A673 (cell line): ENCODE measurements at regions not wholly inside any gene's neighbourhood (a gene's known extent, or its start where the extent isn't known, plus 50 kb on each side); places are given as distances from the start of the nearest gene placed in this dataset.

Experiments
- BruUV-seq: library from RNA; stranded (reverse); fragments of 400-500 nt; replicated peaks from 2 replicates; lab custom pipeline; 2021; lab: Mats Ljungman, UMichigan
- CTCF ChIA-PET: fragments of 300-600 bp; sonication (Branson Sonifier 250); formaldehyde crosslinking; loops from one replicate; lab custom pipeline; 2022; ENCODE audit warnings: antibody characterized with exemption; lab: Charles Lee
- POLR2A ChIA-PET: fragments of 300-600 bp; sonication (Branson Sonifier 250); formaldehyde crosslinking; loops from one replicate; lab custom pipeline; 2022; ENCODE audit warnings: antibody characterized with exemption; ENCODE audit not compliant: low non-redundant PET; lab: Charles Lee
- DNase-seq: peaks from one replicate; pipeline ENCODE4 v3.0.0-alpha.2; 2015; ENCODE audit warnings: low spot score
- H3K27ac ChIP-seq: fragments of 200-600 bp; sonication (generic); 2 replicates; pipeline ENCODE4 v1.5.1; 2016; ENCODE audit warnings: mixed run types, low read depth, mild to moderate bottlenecking, mixed read lengths, antibody characterized with exemption, low read length; ENCODE audit not compliant: poor library complexity, severe bottlenecking
- H3K27me3 ChIP-seq: fragments of 200-600 bp; sonication (generic); replicated peaks from 2 replicates; pipeline ENCODE4 v1.6.1; 2017; ENCODE audit warnings: mixed run types, low read depth, mild to moderate bottlenecking, mixed read lengths, antibody characterized with exemption, low read length; ENCODE audit not compliant: insufficient read depth, poor library complexity
- H3K36me3 ChIP-seq: fragments of 200-600 bp; sonication (generic); 2 replicates; pipeline ENCODE4 v1.6.1; 2016; ENCODE audit warnings: mixed run types, mild to moderate bottlenecking, mixed read lengths, antibody characterized with exemption, low read length; ENCODE audit not compliant: insufficient read depth, poor library complexity, severe bottlenecking
- H3K4me1 ChIP-seq: fragments of 200-600 bp; sonication (generic); 2 replicates; pipeline ENCODE4 v1.6.1; 2017; ENCODE audit warnings: mixed run types, mild to moderate bottlenecking, mixed read lengths, antibody characterized with exemption, low read length; ENCODE audit not compliant: insufficient read depth, poor library complexity, severe bottlenecking
- H3K4me3 ChIP-seq: fragments of 200-600 bp; sonication (generic); 2 replicates; pipeline ENCODE4 v1.5.1; 2016; ENCODE audit warnings: low read depth, mixed run types, mild to moderate bottlenecking, mixed read lengths, low read length; ENCODE audit not compliant: poor library complexity, severe bottlenecking
- H3K9me3 ChIP-seq: fragments of 200-600 bp; sonication (generic); 2 replicates; pipeline ENCODE4 v1.6.1; 2016; ENCODE audit warnings: mixed run types, low read depth, mild to moderate bottlenecking, mixed read lengths, antibody characterized with exemption, low read length; ENCODE audit not compliant: poor library complexity, severe bottlenecking
- CTCF ChIP-seq: fragments of 300-800, 200-600 bp; sonication (generic); conservative IDR thresholded peaks from 2 replicates; pipeline ENCODE4 v1.5.1; 2017; ENCODE audit warnings: low read depth, mild to moderate bottlenecking, antibody characterized with exemption, low read length, moderate library complexity, mixed read lengths
- EZH2 ChIP-seq: fragments of 200-600 bp; sonication (generic); IDR thresholded peaks from 2 replicates; pipeline ENCODE4 v1.6.1; 2017; ENCODE audit warnings: borderline replicate concordance, low read depth, mild to moderate bottlenecking, mixed read lengths, antibody characterized with exemption, low read length; ENCODE audit not compliant: poor library complexity, severe bottlenecking
- intact Hi-C: fragments of 100-400 bp; cut with micrococcal nuclease; formaldehyde crosslinking; loops from one replicate; pipeline ENCODE4 v1.10.0; 2022; ENCODE audit not compliant: unreplicated experiment

- intact Hi-C loops: no loop called here
- DNase-seq: no peak
- no TSS peak for BruUV-seq
- no peaks in the 10 kb centered on the region for H3K9me3 ChIP-seq
- no peaks in the 10 kb centered on the region for H3K4me1 ChIP-seq
- H3K27me3 ChIP-seq: peaks cover 19% of the 10 kb centered on the region
- ChIA-PET POLR2A (no interaction called here), CTCF (interaction anchor here (0.6 kb wide), 1 partner anchor 20 kb away, joined by 5 read pairs; no protein-coding TSS in a partner anchor)
- no peak overlapping the region for H3K27ac ChIP-seq
- H3K4me3 ChIP-seq: no peak overlapping the region
- H3K36me3 ChIP-seq: no peaks in the 10 kb centered on the region
- TF ChIP-seq CTCF (no peak), EZH2 (no peak)
Observed at GRCh38 chr2:238638982-238639628, 208.8 kb upstream of the TWIST2 start.

- no TSS peak for BruUV-seq
- no peak for TF ChIP-seq EZH2
- TF ChIP-seq CTCF: no peak
- Histone ChIP-seq H3K4me1 (no peaks in the 10 kb centered on the region), H3K9me3 (no peaks in the 10 kb centered on the region), H3K27ac (no peak overlapping the region), H3K27me3 (peaks cover 19% of the 10 kb centered on the region), H3K4me3 (no peak overlapping the region), H3K36me3 (no peaks in the 10 kb centered on the region)
- intact Hi-C loops: no loop called here
- no peak for DNase-seq
- POLR2A ChIA-PET: no interaction called here
- CTCF ChIA-PET: no interaction called here
Observed at GRCh38 chr2:238640486-238640885, 207.4 kb upstream of the TWIST2 start.

- ChIA-PET POLR2A (no interaction called here), CTCF (no interaction called here)
- H3K4me3 ChIP-seq: no peak overlapping the region
- H3K9me3 ChIP-seq: no peaks in the 10 kb centered on the region
- intact Hi-C loops: no loop called here
- no peak overlapping the region for H3K27ac ChIP-seq
- peaks cover 19% of the 10 kb centered on the region for H3K27me3 ChIP-seq
- BruUV-seq: no TSS peak
- TF ChIP-seq EZH2 (no peak), CTCF (no peak)
- H3K36me3 ChIP-seq: no peaks in the 10 kb centered on the region
- H3K4me1 ChIP-seq: no peaks in the 10 kb centered on the region
- no peak for DNase-seq
Observed at GRCh38 chr2:238642973-238643372, 204.9 kb upstream of the TWIST2 start.
